Osteocyte (in vitro differentiated cells): ENCODE measurements at regions not wholly inside any gene's neighbourhood (a gene's known extent, or its start where the extent isn't known, plus 50 kb on each side); places are given as distances from the start of the nearest gene placed in this dataset.

Experiments
- DNase-seq: peaks from one replicate; pipeline ENCODE4 v3.0.0; 2021; ENCODE audit warnings: mixed read lengths; ENCODE audit not compliant: unreplicated experiment; ENCODE audit errors: extremely low spot score
- H3K27ac Mint-ChIP-seq: one replicate; pipeline ENCODE4 v1.8.0; 2021; ENCODE audit warnings: mild to moderate bottlenecking, mixed read lengths; ENCODE audit not compliant: unreplicated experiment
- H3K27me3 Mint-ChIP-seq: one replicate; pipeline ENCODE4 v1.8.0; 2021; ENCODE audit warnings: mixed read lengths; ENCODE audit not compliant: unreplicated experiment
- H3K36me3 Mint-ChIP-seq: one replicate; pipeline ENCODE4 v1.8.0; 2021; ENCODE audit warnings: mixed read lengths; ENCODE audit not compliant: unreplicated experiment
- H3K4me1 Mint-ChIP-seq: one replicate; pipeline ENCODE4 v1.8.0; 2021; ENCODE audit warnings: mixed read lengths; ENCODE audit not compliant: unreplicated experiment
- H3K4me3 Mint-ChIP-seq: one replicate; pipeline ENCODE4 v1.8.0; 2021; ENCODE audit warnings: mild to moderate bottlenecking, moderate library complexity, mixed read lengths; ENCODE audit not compliant: unreplicated experiment
- H3K9me3 Mint-ChIP-seq: one replicate; pipeline ENCODE4 v1.8.0; 2021; ENCODE audit warnings: mixed read lengths; ENCODE audit not compliant: unreplicated experiment
- CTCF ChIP-seq: fragments of 200-600 bp; sonication (generic); IDR thresholded peaks from 2 replicates; pipeline ENCODE4 v1.5.0; 2021; ENCODE audit warnings: antibody characterized with exemption, mild to moderate bottlenecking, moderate library complexity

GRCh38 chr7:50151001-50151400 lies 58.0 kb upstream of the ZPBP start:
- peaks cover 8% of the 10 kb centered on the region for H3K27me3 Mint-ChIP-seq
- H3K4me3 Mint-ChIP-seq = no peak overlapping the region
- H3K27ac Mint-ChIP-seq = no peak overlapping the region
- no peak for TF ChIP-seq CTCF
- no peak for DNase-seq
- no peaks in the 10 kb centered on the region for H3K4me1 Mint-ChIP-seq
- H3K36me3 Mint-ChIP-seq = no peaks in the 10 kb centered on the region
- H3K9me3 Mint-ChIP-seq = no peaks in the 10 kb centered on the region

- no peak for DNase-seq
- H3K36me3 Mint-ChIP-seq = no peaks in the 10 kb centered on the region
- H3K27me3 Mint-ChIP-seq = peaks cover 8% of the 10 kb centered on the region
- no peak for TF ChIP-seq CTCF
- H3K27ac Mint-ChIP-seq = no peak overlapping the region
- H3K4me3 Mint-ChIP-seq = no peak overlapping the region
- H3K4me1 Mint-ChIP-seq = no peaks in the 10 kb centered on the region
- H3K9me3 Mint-ChIP-seq = no peaks in the 10 kb centered on the region
Measured at GRCh38 chr7:50149369-50149768, 56.3 kb upstream of the ZPBP start.

- H3K4me1 Mint-ChIP-seq = no peaks in the 10 kb centered on the region
- no peak for DNase-seq
- peaks cover 8% of the 10 kb centered on the region for H3K27me3 Mint-ChIP-seq
- TF ChIP-seq CTCF = no peak
- no peak overlapping the region for H3K4me3 Mint-ChIP-seq
- H3K9me3 Mint-ChIP-seq = no peaks in the 10 kb centered on the region
- no peak overlapping the region for H3K27ac Mint-ChIP-seq
- no peaks in the 10 kb centered on the region for H3K36me3 Mint-ChIP-seq
Measured at GRCh38 chr7:50147951-50148808, 55.1 kb upstream of the ZPBP start.

GRCh38 chr7:50146692-50147091 lies 53.6 kb upstream of the ZPBP start:
- Mint-ChIP-seq H3K9me3 (no peaks in the 10 kb centered on the region), H3K4me3 (no peak overlapping the region), H3K27me3 (peaks cover 8% of the 10 kb centered on the region), H3K4me1 (peaks cover 2% of the 10 kb centered on the region), H3K27ac (no peak overlapping the region), H3K36me3 (no peaks in the 10 kb centered on the region)
- no peak for DNase-seq
- no peak for TF ChIP-seq CTCF

GRCh38 chr7:50145801-50146338 lies 52.8 kb upstream of the ZPBP start:
- Mint-ChIP-seq H3K36me3 (no peaks in the 10 kb centered on the region), H3K4me1 (peaks cover 2% of the 10 kb centered on the region), H3K27ac (no peak overlapping the region), H3K9me3 (no peaks in the 10 kb centered on the region), H3K4me3 (no peak overlapping the region), H3K27me3 (peaks cover 13% of the 10 kb centered on the region)
- TF ChIP-seq CTCF = no peak
- DNase-seq = no peak
